Osteoblast (primary cell): ENCODE measurements at regions not wholly inside any gene's neighbourhood (a gene's known extent, or its start where the extent isn't known, plus 50 kb on each side); places are given as distances from the start of the nearest gene placed in this dataset.

Experiments used
- DNase-seq: peaks from one replicate; pipeline ENCODE4 v3.0.0; 2011; ENCODE audit warnings: low spot score, mixed read lengths; ENCODE audit not compliant: insufficient read length; ENCODE audit errors: missing footprints
- H2AFZ ChIP-seq: 2 replicates; pipeline ENCODE4 v1.6.0; 2011; ENCODE audit warnings: mild to moderate bottlenecking, low read length
- H3K27ac ChIP-seq: 2 replicates; pipeline ENCODE4 v1.5.1; 2011; ENCODE audit warnings: mild to moderate bottlenecking, low read depth, low read length, moderate library complexity
- H3K27me3 ChIP-seq: 2 replicates; pipeline ENCODE4 v1.6.0; 2012; ENCODE audit warnings: mild to moderate bottlenecking, control low read depth, inconsistent platforms, low read length, moderate library complexity; ENCODE audit not compliant: insufficient read depth
- H3K36me3 ChIP-seq: 2 replicates; pipeline ENCODE4 v1.5.1; 2011; ENCODE audit warnings: mild to moderate bottlenecking, low read length, control low read depth, moderate library complexity; ENCODE audit not compliant: insufficient read depth
- H3K4me1 ChIP-seq: 2 replicates; pipeline ENCODE4 v1.5.1; 2011; ENCODE audit warnings: mild to moderate bottlenecking, low read length, control low read depth, moderate library complexity; ENCODE audit not compliant: insufficient read depth
- H3K4me2 ChIP-seq: 2 replicates; pipeline ENCODE4 v1.6.0; 2011; ENCODE audit warnings: mild to moderate bottlenecking, low read length; ENCODE audit not compliant: insufficient read depth
- H3K4me3 ChIP-seq: fragments of 200-600 bp; sonication (generic); 3 replicates; pipeline ENCODE4 v1.5.1; 2012; ENCODE audit warnings: mild to moderate bottlenecking, low read length, inconsistent platforms; ENCODE audit not compliant: insufficient read depth
- H3K79me2 ChIP-seq: 2 replicates; pipeline ENCODE4 v1.6.0; 2012; ENCODE audit warnings: mild to moderate bottlenecking, low read length, control low read depth, inconsistent platforms; ENCODE audit not compliant: insufficient read depth
- H3K9me3 ChIP-seq: 2 replicates; pipeline ENCODE4 v1.5.1; 2011; ENCODE audit warnings: low read depth, low read length, control low read depth
- H4K20me1 ChIP-seq: 2 replicates; pipeline ENCODE4 v1.6.0; 2012; ENCODE audit warnings: mild to moderate bottlenecking, low read length, control low read depth; ENCODE audit not compliant: insufficient read depth
- TF ChIP-seq, protein P1 (sequence below): IDR thresholded peaks from 2 replicates; pipeline ENCODE4 v1.5.1; 2011; ENCODE audit warnings: mild to moderate bottlenecking, low read depth, low read length, moderate library complexity; ENCODE audit errors: extremely low read depth

DNA sequence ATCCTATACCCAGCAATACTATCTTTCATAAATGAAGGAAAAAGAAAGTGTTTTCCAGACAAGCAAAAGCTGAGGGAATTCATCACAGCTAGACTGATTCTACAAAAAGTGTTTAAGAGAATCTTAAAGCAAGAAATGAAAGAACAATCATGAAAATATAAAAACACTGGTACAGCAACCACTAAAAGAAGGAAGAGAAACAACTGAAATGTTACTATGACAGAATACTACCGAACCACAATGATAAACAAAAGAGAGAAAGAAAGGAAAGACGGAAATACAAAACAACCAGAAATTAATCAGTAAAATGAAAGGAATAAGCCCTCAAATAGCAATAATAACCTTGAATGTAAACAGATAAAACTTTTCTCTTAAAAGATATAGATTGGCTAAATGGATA is 110.8 kb upstream of the AFF2 start:
- Histone ChIP-seq H4K20me1 (no peaks in the 10 kb centered on the region), H3K4me3 (no peak overlapping the region), H3K4me2 (no peak overlapping the region), H3K9me3 (no peaks in the 10 kb centered on the region), H3K27me3 (no peaks in the 10 kb centered on the region), H3K36me3 (no peaks in the 10 kb centered on the region), H3K79me2 (no peaks in the 10 kb centered on the region), H3K27ac (no peak overlapping the region), H3K4me1 (no peaks in the 10 kb centered on the region), H2AFZ (no peak overlapping the region)
- TF ChIP-seq, protein P1, sequence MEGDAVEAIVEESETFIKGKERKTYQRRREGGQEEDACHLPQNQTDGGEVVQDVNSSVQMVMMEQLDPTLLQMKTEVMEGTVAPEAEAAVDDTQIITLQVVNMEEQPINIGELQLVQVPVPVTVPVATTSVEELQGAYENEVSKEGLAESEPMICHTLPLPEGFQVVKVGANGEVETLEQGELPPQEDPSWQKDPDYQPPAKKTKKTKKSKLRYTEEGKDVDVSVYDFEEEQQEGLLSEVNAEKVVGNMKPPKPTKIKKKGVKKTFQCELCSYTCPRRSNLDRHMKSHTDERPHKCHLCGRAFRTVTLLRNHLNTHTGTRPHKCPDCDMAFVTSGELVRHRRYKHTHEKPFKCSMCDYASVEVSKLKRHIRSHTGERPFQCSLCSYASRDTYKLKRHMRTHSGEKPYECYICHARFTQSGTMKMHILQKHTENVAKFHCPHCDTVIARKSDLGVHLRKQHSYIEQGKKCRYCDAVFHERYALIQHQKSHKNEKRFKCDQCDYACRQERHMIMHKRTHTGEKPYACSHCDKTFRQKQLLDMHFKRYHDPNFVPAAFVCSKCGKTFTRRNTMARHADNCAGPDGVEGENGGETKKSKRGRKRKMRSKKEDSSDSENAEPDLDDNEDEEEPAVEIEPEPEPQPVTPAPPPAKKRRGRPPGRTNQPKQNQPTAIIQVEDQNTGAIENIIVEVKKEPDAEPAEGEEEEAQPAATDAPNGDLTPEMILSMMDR, result no peak
- DNase-seq, result no peak

DNA sequence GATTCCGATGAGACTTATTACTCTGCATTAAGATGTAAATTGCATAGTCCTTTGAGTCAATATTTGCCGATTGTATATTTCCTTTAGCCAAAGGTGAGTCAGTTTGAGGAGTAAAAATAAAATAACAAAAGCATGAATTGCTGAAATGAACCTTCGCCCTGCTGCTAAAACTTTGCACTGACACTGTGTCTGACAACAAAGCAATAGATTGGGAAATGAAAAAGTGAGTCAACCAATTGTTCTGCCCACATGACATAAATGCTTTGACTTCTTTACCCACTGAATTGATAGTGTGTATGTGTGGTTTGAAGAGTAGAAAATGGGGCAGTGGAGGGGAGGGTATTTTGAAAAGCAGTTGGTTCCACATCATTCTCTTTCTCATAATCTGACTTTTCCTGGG is 88.4 kb upstream of the AFF2 start:
- H3K4me2 ChIP-seq, result no peak overlapping the region

DNA sequence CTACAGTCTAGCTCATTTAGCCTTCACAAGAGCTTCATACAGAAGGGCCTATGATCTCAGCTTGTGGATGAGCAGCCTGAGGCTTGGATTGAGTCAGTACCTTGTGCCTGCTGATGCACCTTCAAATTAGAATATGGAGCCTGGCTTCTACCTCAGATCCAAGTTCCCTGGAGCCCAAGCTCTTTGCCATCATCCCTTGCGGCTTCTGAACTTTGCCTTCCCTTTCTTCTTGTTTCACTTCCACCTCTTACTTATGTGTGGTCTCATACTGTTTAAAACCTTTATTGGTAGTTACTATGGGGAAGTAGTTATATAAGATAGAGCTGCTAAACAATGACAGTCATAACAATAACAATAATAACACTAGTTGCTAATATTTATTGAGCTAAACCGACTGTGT is 84.3 kb upstream of the AFF2 start:
- TF ChIP-seq, protein P1, result no peak
- H3K4me1 ChIP-seq, result no peaks in the 10 kb centered on the region
- H3K36me3 ChIP-seq, result no peaks in the 10 kb centered on the region
- H2AFZ ChIP-seq, result no peak overlapping the region
- H3K79me2 ChIP-seq, result no peaks in the 10 kb centered on the region
- no peak for DNase-seq
- no peaks in the 10 kb centered on the region for H3K27me3 ChIP-seq
- no peak overlapping the region for H3K27ac ChIP-seq
- H3K4me2 ChIP-seq, result no peak overlapping the region
- no peaks in the 10 kb centered on the region for H4K20me1 ChIP-seq
- H3K9me3 ChIP-seq, result no peaks in the 10 kb centered on the region
- no peak overlapping the region for H3K4me3 ChIP-seq

More for the DNA sequence above, 88.4 kb upstream of the AFF2 start:
- Histone ChIP-seq H4K20me1 (no peaks in the 10 kb centered on the region), H3K79me2 (no peaks in the 10 kb centered on the region), H3K27me3 (no peaks in the 10 kb centered on the region), H2AFZ (no peak overlapping the region), H3K27ac (no peak overlapping the region), H3K4me1 (no peaks in the 10 kb centered on the region), H3K36me3 (no peaks in the 10 kb centered on the region), H3K4me3 (no peak overlapping the region), H3K9me3 (no peaks in the 10 kb centered on the region)
- TF ChIP-seq, protein P1, result no peak
- DNase-seq, result no peak

DNA sequence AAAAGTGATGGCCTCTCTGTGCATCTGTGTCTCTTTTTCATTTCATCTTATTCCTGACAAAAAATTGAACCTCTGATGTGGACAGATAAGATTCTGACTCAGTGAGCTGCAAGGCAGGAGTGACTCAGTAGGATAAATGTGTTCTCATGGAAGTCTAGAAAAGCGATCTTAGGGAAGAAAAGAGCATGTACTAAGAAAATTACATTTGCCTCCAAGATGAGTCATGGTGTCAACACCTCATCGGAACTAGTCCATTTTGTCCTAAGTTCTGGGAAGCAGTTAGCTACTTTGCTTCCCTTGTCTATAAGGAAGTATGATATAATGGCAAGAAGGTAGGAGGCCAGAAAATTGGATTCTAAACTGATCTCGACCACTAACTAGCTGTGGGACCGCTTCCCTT is 83.5 kb upstream of the AFF2 start:
- no peak overlapping the region for H2AFZ ChIP-seq
- H4K20me1 ChIP-seq, result no peaks in the 10 kb centered on the region
- no peaks in the 10 kb centered on the region for H3K36me3 ChIP-seq
- no peak for DNase-seq
- no peaks in the 10 kb centered on the region for H3K9me3 ChIP-seq
- no peaks in the 10 kb centered on the region for H3K27me3 ChIP-seq
- no peak overlapping the region for H3K27ac ChIP-seq
- TF ChIP-seq, protein P1, result no peak
- no peaks in the 10 kb centered on the region for H3K4me1 ChIP-seq
- H3K4me3 ChIP-seq, result no peak overlapping the region
- H3K79me2 ChIP-seq, result no peaks in the 10 kb centered on the region
- no peak overlapping the region for H3K4me2 ChIP-seq
